HEK293 (cell line): ENCODE measurements at regions not wholly inside any gene's neighbourhood (a gene's known extent, or its start where the extent isn't known, plus 50 kb on each side); places are given as distances from the start of the nearest gene placed in this dataset.

Experiments used
- CTCF ChIA-PET: fragments of 350-600 bp; formaldehyde crosslinking; extraction: SDS; loops from one replicate; lab custom pipeline; 2021; ENCODE audit warnings: antibody characterized with exemption; lab: Yijun Ruan, JAX
- POLR2A ChIA-PET: fragments of 300-600 bp; formaldehyde crosslinking; extraction: SDS; loops from one replicate; lab custom pipeline; 2020; ENCODE audit warnings: antibody characterized with exemption, inconsistent platforms; lab: Yijun Ruan, JAX
- H3K27ac ChIP-seq: fragments of 200-500 bp; sonication (Bioruptor generic); 2 replicates; pipeline ENCODE4 v1.5.1; 2014; ENCODE audit warnings: low read depth, low read length, control low read depth, inconsistent platforms; ENCODE audit errors: extremely low read depth
- H3K36me3 ChIP-seq, 2 experiments: fragments of 200-500 bp in 1 of 2; sonication (Bioruptor generic) in 1 of 2; 1 replicate in 1 of 2; 2 replicates in 1 of 2; pipeline ENCODE4 v1.5.1; 2014 to 2017; ENCODE audit warnings: inconsistent platforms in 2 of 2, low read length in 2 of 2; ENCODE audit not compliant: control insufficient read depth in 2 of 2, insufficient read depth in 1 of 2
- H3K4me1 ChIP-seq: fragments of 200-500 bp; sonication (Bioruptor generic); 2 replicates; pipeline ENCODE4 v1.5.1; 2014; ENCODE audit warnings: mild to moderate bottlenecking, low read length, inconsistent platforms; ENCODE audit not compliant: control insufficient read depth, insufficient read depth
- H3K4me3 ChIP-seq: 2 replicates; pipeline ENCODE4 v1.5.1; 2011; ENCODE audit warnings: low read depth, mild to moderate bottlenecking, control low read depth, low read length, moderate library complexity
- H3K9me3 ChIP-seq: fragments of 200-500 bp; sonication (Bioruptor generic); 2 replicates; pipeline ENCODE4 v1.5.1; 2014; ENCODE audit warnings: low read depth, low read length, inconsistent platforms; ENCODE audit not compliant: control insufficient read depth, insufficient read depth
- BCL11B ChIP-seq: fragments of 450-650 bp; formaldehyde crosslinking; IDR thresholded peaks from 2 replicates; pipeline ENCODE4 v1.5.1; 2016; ENCODE audit warnings: low read depth, missing biosample characterization, missing genetic modification characterization
- KLF10 ChIP-seq: fragments of 450-650 bp; IDR thresholded peaks from 2 replicates; pipeline ENCODE4 v1.5.1; 2018; ENCODE audit warnings: missing biosample characterization, mild to moderate bottlenecking, missing genetic modification characterization
- PATZ1 ChIP-seq: fragments of 450-650 bp; formaldehyde crosslinking; IDR thresholded peaks from 2 replicates; pipeline ENCODE4 v1.5.1; 2016; ENCODE audit warnings: missing biosample characterization, missing genetic modification characterization
- TRIM28 ChIP-seq: IDR thresholded peaks from 2 replicates; pipeline ENCODE4 v1.6.1; 2011; ENCODE audit warnings: low read length, control low read depth, borderline replicate concordance
- ZNF114 ChIP-seq: fragments of 450-650 bp; formaldehyde crosslinking; IDR thresholded peaks from 2 replicates; pipeline ENCODE4 v1.5.0; 2017; ENCODE audit warnings: missing biosample characterization, missing genetic modification characterization
- ZNF146 ChIP-seq: fragments of 450-650 bp; formaldehyde crosslinking; IDR thresholded peaks from 2 replicates; pipeline ENCODE4 v1.5.1; 2016; ENCODE audit warnings: missing biosample characterization, missing genetic modification characterization
- ZNF157 ChIP-seq: fragments of 450-650 bp; formaldehyde crosslinking; IDR thresholded peaks from 2 replicates; pipeline ENCODE4 v1.5.1; 2016; ENCODE audit warnings: missing biosample characterization, missing genetic modification characterization
- ZNF169 ChIP-seq: fragments of 450-650 bp; formaldehyde crosslinking; IDR thresholded peaks from 2 replicates; pipeline ENCODE4 v1.5.1; 2016; ENCODE audit warnings: missing biosample characterization, missing genetic modification characterization
- ZNF175 ChIP-seq: fragments of 450-650 bp; formaldehyde crosslinking; IDR thresholded peaks from 2 replicates; pipeline ENCODE4 v1.5.1; 2016; ENCODE audit warnings: missing biosample characterization, missing genetic modification characterization
- ZNF19 ChIP-seq: fragments of 450-650 bp; formaldehyde crosslinking; IDR thresholded peaks from 2 replicates; pipeline ENCODE4; 2016; ENCODE audit warnings: missing biosample characterization, missing genetic modification characterization, low read depth
- ZNF211 ChIP-seq: fragments of 450-650 bp; formaldehyde crosslinking; IDR thresholded peaks from 2 replicates; pipeline ENCODE4 v1.5.1; 2016; ENCODE audit warnings: low read depth, missing biosample characterization, missing genetic modification characterization
- ZNF239 ChIP-seq: fragments of 450-650 bp; formaldehyde crosslinking; IDR thresholded peaks from 2 replicates; pipeline ENCODE4 v1.5.1; 2016; ENCODE audit warnings: missing biosample characterization, missing genetic modification characterization
- ZNF350 ChIP-seq: fragments of 450-650 bp; formaldehyde crosslinking; IDR thresholded peaks from 2 replicates; pipeline ENCODE4 v1.5.0; 2017; ENCODE audit warnings: missing biosample characterization, mild to moderate bottlenecking, missing genetic modification characterization
- ZNF354C ChIP-seq: fragments of 450-650 bp; formaldehyde crosslinking; IDR thresholded peaks from 2 replicates; pipeline ENCODE4 v1.5.1; 2016; ENCODE audit warnings: missing biosample characterization, missing genetic modification characterization, low read depth, borderline replicate concordance
- ZNF530 ChIP-seq: fragments of 450-650 bp; formaldehyde crosslinking; IDR thresholded peaks from 2 replicates; pipeline ENCODE4 v1.5.1; 2016; ENCODE audit warnings: low read depth, missing biosample characterization, missing genetic modification characterization
- ZNF776 ChIP-seq: fragments of 450-650 bp; formaldehyde crosslinking; IDR thresholded peaks from 2 replicates; pipeline ENCODE4 v1.5.0; 2017; ENCODE audit warnings: missing biosample characterization, missing genetic modification characterization, borderline replicate concordance
- ZSCAN16 ChIP-seq: fragments of 450-650 bp; formaldehyde crosslinking; IDR thresholded peaks from 2 replicates; pipeline ENCODE4 v1.5.1; 2016; ENCODE audit warnings: missing biosample characterization, missing genetic modification characterization
- TF ChIP-seq, protein P1 (sequence below): fragments of 450-650 bp; formaldehyde crosslinking; IDR thresholded peaks from 2 replicates; pipeline ENCODE4 v1.5.1; 2016; ENCODE audit warnings: missing biosample characterization, missing genetic modification characterization, low read depth
- TF ChIP-seq, protein P2 (sequence below): fragments of 450-650 bp; formaldehyde crosslinking; IDR thresholded peaks from 2 replicates; pipeline ENCODE4 v1.5.1; 2016; ENCODE audit warnings: missing biosample characterization, missing genetic modification characterization, borderline replicate concordance
- TF ChIP-seq, protein P3 (sequence below): fragments of 450-650 bp; formaldehyde crosslinking; IDR thresholded peaks from 2 replicates; pipeline ENCODE4 v1.5.1; 2017; ENCODE audit warnings: missing biosample characterization, mild to moderate bottlenecking, missing genetic modification characterization, moderate library complexity

GRCh38 chr14:78043349-78043748 lies 126.8 kb upstream of the NRXN3 start:
- H3K27ac ChIP-seq: no peak overlapping the region
- no peaks in the 10 kb centered on the region for H3K9me3 ChIP-seq
- H3K4me3 ChIP-seq: no peak overlapping the region
- H3K4me1 ChIP-seq: no peaks in the 10 kb centered on the region
- TF ChIP-seq ZNF239 (tag by site-specific recombination): no peak
- no peak for TF ChIP-seq ZNF146
- TF ChIP-seq BCL11B: no peak
- TF ChIP-seq ZNF19 (tag by site-specific recombination): no peak
- TF ChIP-seq ZNF350 (tag by site-specific recombination): no peak
- TF ChIP-seq ZNF776 (tag by site-specific recombination): no peak
- no peak for TF ChIP-seq ZNF169 (tag by site-specific recombination)
- no peak for TF ChIP-seq ZNF530 (tag by site-specific recombination)
- TF ChIP-seq ZNF175 (tag by site-specific recombination): no peak
- no peak for TF ChIP-seq ZNF157 (tag by site-specific recombination)
- TF ChIP-seq TRIM28: no peak
- ChIA-PET POLR2A (no interaction called here), CTCF (no interaction called here)
- no peaks in the 10 kb centered on the region for H3K36me3 ChIP-seq

DNA sequence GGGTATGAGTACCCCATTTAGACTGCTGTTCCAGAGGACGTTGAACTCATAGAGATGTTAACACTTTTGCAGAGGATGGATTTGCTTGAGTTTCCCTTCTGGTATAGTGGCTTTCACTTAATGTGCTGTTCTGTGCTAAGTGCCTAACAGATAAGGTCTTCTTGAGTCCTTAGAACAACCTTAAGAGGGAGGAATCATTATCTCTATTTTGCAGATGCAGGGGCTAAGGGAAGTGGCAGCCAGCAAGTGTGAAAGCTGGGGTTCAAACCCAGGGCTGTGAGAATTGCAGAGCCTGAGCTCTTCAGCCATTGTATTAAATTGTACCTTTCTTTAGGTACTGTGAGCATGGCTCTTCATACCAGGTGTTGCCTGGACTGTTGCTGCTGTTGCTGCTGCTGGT lies 122.1 kb upstream of the NRXN3 start:
- Histone ChIP-seq H3K4me3 (no peak overlapping the region), H3K36me3 (no peaks in the 10 kb centered on the region), H3K27ac (no peak overlapping the region), H3K4me1 (no peaks in the 10 kb centered on the region), H3K9me3 (no peaks in the 10 kb centered on the region)
- ChIA-PET POLR2A (no interaction called here), CTCF (interaction anchor here (0.6 kb wide), 1 partner anchor 193 kb away, joined by 3 read pairs; no protein-coding TSS in a partner anchor)
- TF ChIP-seq ZNF114 (tag by site-specific recombination): no peak
- TF ChIP-seq, protein P1, sequence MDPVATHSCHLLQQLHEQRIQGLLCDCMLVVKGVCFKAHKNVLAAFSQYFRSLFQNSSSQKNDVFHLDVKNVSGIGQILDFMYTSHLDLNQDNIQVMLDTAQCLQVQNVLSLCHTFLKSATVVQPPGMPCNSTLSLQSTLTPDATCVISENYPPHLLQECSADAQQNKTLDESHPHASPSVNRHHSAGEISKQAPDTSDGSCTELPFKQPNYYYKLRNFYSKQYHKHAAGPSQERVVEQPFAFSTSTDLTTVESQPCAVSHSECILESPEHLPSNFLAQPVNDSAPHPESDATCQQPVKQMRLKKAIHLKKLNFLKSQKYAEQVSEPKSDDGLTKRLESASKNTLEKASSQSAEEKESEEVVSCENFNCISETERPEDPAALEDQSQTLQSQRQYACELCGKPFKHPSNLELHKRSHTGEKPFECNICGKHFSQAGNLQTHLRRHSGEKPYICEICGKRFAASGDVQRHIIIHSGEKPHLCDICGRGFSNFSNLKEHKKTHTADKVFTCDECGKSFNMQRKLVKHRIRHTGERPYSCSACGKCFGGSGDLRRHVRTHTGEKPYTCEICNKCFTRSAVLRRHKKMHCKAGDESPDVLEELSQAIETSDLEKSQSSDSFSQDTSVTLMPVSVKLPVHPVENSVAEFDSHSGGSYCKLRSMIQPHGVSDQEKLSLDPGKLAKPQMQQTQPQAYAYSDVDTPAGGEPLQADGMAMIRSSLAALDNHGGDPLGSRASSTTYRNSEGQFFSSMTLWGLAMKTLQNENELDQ (tag by site-specific recombination): no peak
- no peak for TF ChIP-seq ZSCAN16
- no peak for TF ChIP-seq ZNF211 (tag by site-specific recombination)
- TF ChIP-seq, protein P2, sequence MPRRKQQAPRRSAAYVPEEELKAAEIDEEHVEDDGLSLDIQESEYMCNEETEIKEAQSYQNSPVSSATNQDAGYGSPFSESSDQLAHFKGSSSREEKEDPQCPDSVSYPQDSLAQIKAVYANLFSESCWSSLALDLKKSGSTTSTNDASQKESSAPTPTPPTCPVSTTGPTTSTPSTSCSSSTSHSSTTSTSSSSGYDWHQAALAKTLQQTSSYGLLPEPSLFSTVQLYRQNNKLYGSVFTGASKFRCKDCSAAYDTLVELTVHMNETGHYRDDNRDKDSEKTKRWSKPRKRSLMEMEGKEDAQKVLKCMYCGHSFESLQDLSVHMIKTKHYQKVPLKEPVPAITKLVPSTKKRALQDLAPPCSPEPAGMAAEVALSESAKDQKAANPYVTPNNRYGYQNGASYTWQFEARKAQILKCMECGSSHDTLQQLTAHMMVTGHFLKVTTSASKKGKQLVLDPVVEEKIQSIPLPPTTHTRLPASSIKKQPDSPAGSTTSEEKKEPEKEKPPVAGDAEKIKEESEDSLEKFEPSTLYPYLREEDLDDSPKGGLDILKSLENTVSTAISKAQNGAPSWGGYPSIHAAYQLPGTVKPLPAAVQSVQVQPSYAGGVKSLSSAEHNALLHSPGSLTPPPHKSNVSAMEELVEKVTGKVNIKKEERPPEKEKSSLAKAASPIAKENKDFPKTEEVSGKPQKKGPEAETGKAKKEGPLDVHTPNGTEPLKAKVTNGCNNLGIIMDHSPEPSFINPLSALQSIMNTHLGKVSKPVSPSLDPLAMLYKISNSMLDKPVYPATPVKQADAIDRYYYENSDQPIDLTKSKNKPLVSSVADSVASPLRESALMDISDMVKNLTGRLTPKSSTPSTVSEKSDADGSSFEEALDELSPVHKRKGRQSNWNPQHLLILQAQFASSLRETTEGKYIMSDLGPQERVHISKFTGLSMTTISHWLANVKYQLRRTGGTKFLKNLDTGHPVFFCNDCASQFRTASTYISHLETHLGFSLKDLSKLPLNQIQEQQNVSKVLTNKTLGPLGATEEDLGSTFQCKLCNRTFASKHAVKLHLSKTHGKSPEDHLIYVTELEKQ (tag by site-specific recombination): no peak
- TF ChIP-seq KLF10 (tag by site-specific recombination): no peak
- no peak for TF ChIP-seq ZNF354C
- no peak for TF ChIP-seq PATZ1 (tag by site-specific recombination)
- TF ChIP-seq, protein P3, sequence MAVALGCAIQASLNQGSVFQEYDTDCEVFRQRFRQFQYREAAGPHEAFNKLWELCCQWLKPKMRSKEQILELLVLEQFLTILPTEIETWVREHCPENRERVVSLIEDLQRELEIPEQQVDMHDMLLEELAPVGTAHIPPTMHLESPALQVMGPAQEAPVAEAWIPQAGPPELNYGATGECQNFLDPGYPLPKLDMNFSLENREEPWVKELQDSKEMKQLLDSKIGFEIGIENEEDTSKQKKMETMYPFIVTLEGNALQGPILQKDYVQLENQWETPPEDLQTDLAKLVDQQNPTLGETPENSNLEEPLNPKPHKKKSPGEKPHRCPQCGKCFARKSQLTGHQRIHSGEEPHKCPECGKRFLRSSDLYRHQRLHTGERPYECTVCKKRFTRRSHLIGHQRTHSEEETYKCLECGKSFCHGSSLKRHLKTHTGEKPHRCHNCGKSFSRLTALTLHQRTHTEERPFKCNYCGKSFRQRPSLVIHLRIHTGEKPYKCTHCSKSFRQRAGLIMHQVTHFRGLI (tag by site-specific recombination): no peak
- no peak for TF ChIP-seq ZNF175 (tag by site-specific recombination)
